GM13977 (cell line): ENCODE measurements at regions not wholly inside any gene's neighbourhood (a gene's known extent, or its start where the extent isn't known, plus 50 kb on each side); places are given as distances from the start of the nearest gene placed in this dataset.

Source experiments
- DNase-seq: peaks from one replicate; pipeline ENCODE4 v3.0.0; 2012; ENCODE audit warnings: low spot score
- in situ Hi-C: fragments of 300-500 bp; cut with MboI; formaldehyde crosslinking; loops from one replicate; pipeline ENCODE4 v1.12.0; 2022; ENCODE audit warnings: low sequenced_read_pairs, low pct_unique_long_range_greater_than_20kb, mixed read lengths, inconsistent platforms; ENCODE audit not compliant: unreplicated experiment
- TF ChIP-seq, protein P1 (sequence below): IDR thresholded peaks from 2 replicates; pipeline ENCODE4 v1.5.1; 2012; ENCODE audit warnings: mild to moderate bottlenecking, control low read depth; ENCODE audit not compliant: insufficient read depth; ENCODE audit errors: extremely low read depth, missing control alignments

GRCh38 chr6:144340541-144341371 is 55.6 kb downstream of the UTRN start:
- no peak for DNase-seq
- TF ChIP-seq, protein P1, sequence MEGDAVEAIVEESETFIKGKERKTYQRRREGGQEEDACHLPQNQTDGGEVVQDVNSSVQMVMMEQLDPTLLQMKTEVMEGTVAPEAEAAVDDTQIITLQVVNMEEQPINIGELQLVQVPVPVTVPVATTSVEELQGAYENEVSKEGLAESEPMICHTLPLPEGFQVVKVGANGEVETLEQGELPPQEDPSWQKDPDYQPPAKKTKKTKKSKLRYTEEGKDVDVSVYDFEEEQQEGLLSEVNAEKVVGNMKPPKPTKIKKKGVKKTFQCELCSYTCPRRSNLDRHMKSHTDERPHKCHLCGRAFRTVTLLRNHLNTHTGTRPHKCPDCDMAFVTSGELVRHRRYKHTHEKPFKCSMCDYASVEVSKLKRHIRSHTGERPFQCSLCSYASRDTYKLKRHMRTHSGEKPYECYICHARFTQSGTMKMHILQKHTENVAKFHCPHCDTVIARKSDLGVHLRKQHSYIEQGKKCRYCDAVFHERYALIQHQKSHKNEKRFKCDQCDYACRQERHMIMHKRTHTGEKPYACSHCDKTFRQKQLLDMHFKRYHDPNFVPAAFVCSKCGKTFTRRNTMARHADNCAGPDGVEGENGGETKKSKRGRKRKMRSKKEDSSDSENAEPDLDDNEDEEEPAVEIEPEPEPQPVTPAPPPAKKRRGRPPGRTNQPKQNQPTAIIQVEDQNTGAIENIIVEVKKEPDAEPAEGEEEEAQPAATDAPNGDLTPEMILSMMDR: no peak
- in situ Hi-C loops: no loop called here

- TF ChIP-seq, protein P1: no peak
- no peak for DNase-seq
- in situ Hi-C loops: no loop called here
Observed at GRCh38 chr6:144341831-144342527, 56.8 kb downstream of the UTRN start.

- peak; percentile 27 for DNase-seq
- TF ChIP-seq, protein P1: no peak
- in situ Hi-C loops: no loop called here
Observed at GRCh38 chr6:144343701-144344428, 58.7 kb downstream of the UTRN start.

DNA sequence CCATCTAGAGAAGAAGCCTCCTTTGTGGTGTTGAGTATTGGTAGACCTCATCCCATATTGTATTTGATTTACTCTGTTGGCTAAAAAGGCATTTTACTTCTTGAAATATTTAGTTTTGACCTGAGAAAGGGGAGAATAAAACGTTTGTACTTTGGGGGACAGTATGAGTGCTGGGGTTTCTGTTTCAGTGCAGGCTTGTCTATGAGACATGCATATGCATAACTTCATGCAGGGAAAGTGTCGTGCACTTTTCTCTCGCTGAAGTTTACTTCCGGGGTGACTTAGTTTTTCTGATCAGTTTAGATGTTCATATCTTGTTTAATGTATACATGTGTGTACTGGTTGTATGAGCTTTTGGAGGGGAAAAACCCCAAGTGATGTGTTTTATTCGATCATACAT is 59.5 kb downstream of the UTRN start:
- in situ Hi-C loops: no loop called here
- peak; percentile 42 for DNase-seq
- TF ChIP-seq, protein P1: no peak

DNA sequence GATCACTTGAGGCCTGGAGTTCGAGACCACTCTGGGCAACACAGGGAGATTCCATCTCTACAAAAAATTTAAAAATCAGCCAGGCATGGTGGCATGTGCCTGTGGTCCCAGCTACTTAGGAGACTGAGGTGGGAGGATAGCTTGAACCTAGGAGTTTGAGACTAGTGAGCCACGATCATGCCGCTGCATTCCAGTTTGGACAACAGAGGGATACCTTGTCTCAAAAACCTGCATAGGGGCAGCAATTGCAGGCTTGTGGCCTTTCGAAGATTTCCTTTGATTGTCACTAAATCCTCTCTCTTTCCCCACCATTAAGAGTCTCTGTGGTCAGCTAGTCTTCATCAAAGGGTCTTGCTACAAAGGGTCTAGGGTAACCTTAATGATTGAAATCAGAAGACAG is 60.3 kb downstream of the UTRN start:
- TF ChIP-seq, protein P1: no peak
- in situ Hi-C loops: no loop called here

DNA sequence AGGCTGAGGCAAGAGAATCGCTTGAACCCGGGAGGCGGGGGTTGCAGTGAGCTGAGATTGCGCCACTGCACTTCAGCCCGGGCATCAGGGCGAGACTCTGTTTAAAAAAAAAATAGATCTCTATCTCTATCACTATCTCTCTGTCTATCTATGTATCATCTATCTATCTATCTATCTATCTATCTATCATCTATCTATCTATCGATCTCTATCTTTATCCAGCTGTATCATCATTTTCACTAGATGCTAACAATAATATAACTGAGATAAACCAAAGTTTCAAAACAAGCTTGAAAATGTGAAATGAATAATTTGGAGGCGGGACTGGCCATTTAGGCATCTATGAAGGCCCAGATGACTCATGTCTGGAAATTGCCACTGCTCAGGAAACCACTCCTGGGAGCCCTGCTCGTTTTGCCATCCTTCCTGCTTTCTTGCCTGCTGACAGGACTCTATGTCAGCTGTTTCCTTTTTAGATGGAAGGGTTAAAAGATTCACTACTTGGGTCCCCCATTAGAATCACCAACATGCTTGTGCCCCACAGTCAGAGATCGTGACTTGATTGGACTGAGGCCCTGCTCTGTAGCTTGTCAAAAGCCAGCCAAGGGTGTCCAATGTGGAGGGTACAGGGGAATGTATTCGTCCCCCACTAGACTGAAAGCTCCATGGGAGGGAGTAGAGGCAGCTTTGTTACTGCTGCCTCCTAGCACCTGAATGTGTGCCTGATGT is 61.7 kb downstream of the UTRN start:
- in situ Hi-C loops: no loop called here
- DNase-seq: no peak
- TF ChIP-seq, protein P1: no peak

More for the DNA sequence above, 60.3 kb downstream of the UTRN start:
- DNase-seq: no peak
